Natural killer cell treated with Interleukin-12 subunit alpha and Interleukin-12 subunit beta and Interleukin-15 and Interleukin-18, amount 100 ng/mL, for 72 hours (primary cell): ENCODE measurements at regions not wholly inside any gene's neighbourhood (a gene's known extent, or its start where the extent isn't known, plus 50 kb on each side); places are given as distances from the start of the nearest gene placed in this dataset.

ENCODE experiments used
- ATAC-seq, 2 donors: fragments of 150-1000 bp; cut with Tn5 transposase in 1 of 2; sonication (Bioruptor Pico), chemical (Tn5 transposase) in 1 of 2; 2 replicates each; pipeline ENCODE4 v1.10.0; 2021
- DNase-seq: peaks from one replicate; pipeline ENCODE4 v3.0.0; 2022; ENCODE audit warnings: low spot score
- H3K27ac Mint-ChIP-seq, 2 donors: 1 replicate in 1 of 2; 2 replicates in 1 of 2; pipeline ENCODE4 v1.8.0; 2022; ENCODE audit warnings: mixed read lengths in 2 of 2, mild to moderate bottlenecking in 1 of 2, moderate library complexity in 1 of 2
- H3K27me3 Mint-ChIP-seq, 2 donors: 1 replicate in 1 of 2; 2 replicates in 1 of 2; pipeline ENCODE4 v1.8.0; 2022; ENCODE audit warnings: mixed read lengths in 2 of 2
- H3K36me3 Mint-ChIP-seq: one replicate; pipeline ENCODE4 v1.8.0; 2022; ENCODE audit warnings: mixed read lengths
- H3K4me1 Mint-ChIP-seq, 2 donors: 1 replicate in 1 of 2; 2 replicates in 1 of 2; pipeline ENCODE4 v1.8.0; 2022; ENCODE audit warnings: low read depth in 2 of 2, mixed read lengths in 2 of 2, mild to moderate bottlenecking in 1 of 2
- H3K4me3 Mint-ChIP-seq: one replicate; pipeline ENCODE4 v1.8.0; 2022; ENCODE audit warnings: mixed read lengths
- H3K9me3 Mint-ChIP-seq: 2 replicates; pipeline ENCODE4 v1.8.0; 2022; ENCODE audit warnings: mixed read lengths

DNA sequence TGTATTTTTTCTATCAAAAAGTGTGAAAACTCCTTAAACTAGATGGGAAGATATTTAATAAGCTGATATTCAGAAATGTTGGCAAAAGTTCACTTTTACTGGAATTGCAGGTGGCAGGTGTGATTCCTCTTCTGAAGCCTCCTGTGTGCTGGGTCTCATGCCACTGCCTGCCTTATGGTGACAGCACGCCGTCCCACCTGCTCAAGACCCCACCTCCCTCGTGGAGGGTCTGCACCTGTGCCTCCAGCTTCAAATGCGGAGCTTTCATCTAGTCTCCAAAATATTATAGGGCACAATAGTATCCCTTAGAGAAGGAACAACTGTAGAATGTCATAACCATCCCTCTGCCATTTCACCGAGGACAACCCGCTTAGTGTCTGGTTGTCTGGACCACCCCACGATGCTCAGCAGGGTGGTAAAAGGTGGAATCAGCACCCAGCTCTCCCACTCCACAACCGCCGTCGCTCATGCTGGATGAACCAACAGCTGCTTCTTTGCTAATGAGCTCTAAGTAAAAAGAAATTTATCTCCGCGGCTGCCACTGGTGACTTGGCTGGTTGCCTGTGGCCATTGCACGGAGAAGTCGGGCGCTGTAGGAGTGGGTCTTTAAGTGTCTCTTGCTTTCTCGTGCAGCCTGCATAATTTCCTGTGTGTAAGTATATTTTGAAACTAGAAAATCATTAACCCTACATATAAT is 119.3 kb upstream of the TCERG1L start:
- H3K9me3 Mint-ChIP-seq: no peaks in the 10 kb centered on the region
- ATAC-seq: no peak
- H3K27ac Mint-ChIP-seq: no peak overlapping the region
- no peak overlapping the region for H3K4me3 Mint-ChIP-seq
- no peaks in the 10 kb centered on the region for H3K36me3 Mint-ChIP-seq
- peaks cover 11 to 13% of the 10 kb centered on the region in 2 donors for H3K27me3 Mint-ChIP-seq
- DNase-seq: no peak
- H3K4me1 Mint-ChIP-seq: no peaks in the 10 kb centered on the region

DNA sequence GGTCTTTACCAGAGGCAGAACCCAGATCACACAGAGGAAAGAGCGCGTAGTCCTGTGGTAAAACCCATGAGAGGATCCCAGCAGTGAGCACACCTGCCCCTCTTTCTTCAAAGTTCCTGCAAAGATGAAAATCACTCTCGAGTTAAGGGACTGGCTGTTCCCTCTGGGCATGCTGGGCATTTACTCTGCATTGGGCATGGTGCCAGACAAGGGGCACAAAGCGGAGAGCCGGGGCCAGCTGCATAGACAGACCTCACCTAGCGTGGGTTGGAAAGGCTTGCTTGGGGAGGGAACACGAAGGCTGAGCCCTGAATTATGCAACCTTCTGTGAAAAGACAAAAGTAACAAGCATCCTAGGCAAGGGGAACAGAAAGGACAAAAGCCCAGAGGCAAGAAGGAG is 120.0 kb upstream of the TCERG1L start:
- H3K4me3 Mint-ChIP-seq: no peak overlapping the region
- DNase-seq (no peak), ATAC-seq (no peak)
- no peaks in the 10 kb centered on the region for H3K9me3 Mint-ChIP-seq
- no peak overlapping the region for H3K27ac Mint-ChIP-seq
- H3K27me3 Mint-ChIP-seq: peaks cover 10 to 13% of the 10 kb centered on the region in 2 donors
- H3K4me1 Mint-ChIP-seq: no peaks in the 10 kb centered on the region
- no peaks in the 10 kb centered on the region for H3K36me3 Mint-ChIP-seq

DNA sequence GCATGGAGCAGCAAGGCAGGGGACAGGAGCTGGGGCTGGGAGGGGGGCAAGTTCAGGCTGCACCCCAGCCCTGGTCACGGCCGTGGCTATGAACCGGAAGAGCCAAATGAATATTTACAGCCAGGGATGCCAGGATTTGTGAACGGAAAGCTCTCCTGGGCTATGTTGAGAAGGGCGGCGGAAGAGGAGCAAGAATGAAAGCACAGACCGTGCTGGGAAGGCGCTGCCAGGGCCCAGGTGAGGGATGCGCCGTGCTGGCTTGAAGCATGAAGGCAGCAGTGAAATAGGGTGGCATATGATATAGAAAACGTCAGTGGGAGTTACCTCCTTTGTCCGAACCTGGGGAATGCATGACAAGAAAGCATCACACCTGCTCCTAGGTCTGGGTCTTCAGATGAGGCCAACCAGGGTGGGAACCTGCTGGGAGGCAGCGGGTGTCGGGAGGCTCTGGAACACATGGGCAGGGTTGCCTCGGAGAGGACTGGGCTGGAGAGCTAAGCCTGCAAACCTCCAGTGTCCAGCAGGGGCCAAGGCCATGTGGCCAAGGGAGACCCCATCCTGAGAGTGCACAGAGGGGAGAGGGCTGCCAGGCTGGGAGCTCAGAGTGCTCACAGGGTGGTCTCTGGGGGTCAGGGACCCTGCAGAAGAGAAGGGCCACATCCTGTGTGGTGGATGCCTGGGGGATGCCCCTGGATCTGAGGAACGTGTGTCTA is 120.6 kb upstream of the TCERG1L start:
- Mint-ChIP-seq H3K9me3 (no peaks in the 10 kb centered on the region), H3K27me3 (peaks cover 10 to 13% of the 10 kb centered on the region in 2 donors), H3K36me3 (no peaks in the 10 kb centered on the region), H3K27ac (no peak overlapping the region), H3K4me3 (no peak overlapping the region), H3K4me1 (no peaks in the 10 kb centered on the region)
- ATAC-seq (peak in 1 of 2 donors; percentile 25), DNase-seq (no peak)

DNA sequence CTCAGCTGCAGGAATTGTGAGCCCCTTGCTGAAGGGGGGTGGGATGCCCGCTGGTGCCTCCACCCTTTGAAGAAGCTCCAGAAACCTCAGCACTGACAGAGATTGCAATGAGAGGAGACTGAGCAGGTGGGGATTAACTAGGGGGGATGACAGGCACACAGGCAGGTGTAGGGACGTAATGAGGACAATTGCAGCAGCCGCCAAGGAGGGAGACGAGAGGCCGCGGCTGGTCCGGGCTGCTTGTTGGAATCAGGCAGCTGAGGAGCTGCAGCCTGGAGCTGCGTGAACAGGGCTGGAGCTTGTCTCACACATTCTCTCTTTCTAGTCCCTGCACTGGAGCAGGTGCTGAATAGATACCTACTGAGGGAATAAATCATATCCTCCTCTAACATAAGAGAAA is 122.0 kb upstream of the TCERG1L start:
- ATAC-seq (no peak), DNase-seq (no peak)
- Mint-ChIP-seq H3K9me3 (no peaks in the 10 kb centered on the region), H3K27me3 (peaks cover 11 to 13% of the 10 kb centered on the region in 2 donors), H3K27ac (no peak overlapping the region), H3K36me3 (no peaks in the 10 kb centered on the region), H3K4me1 (no peaks in the 10 kb centered on the region), H3K4me3 (no peak overlapping the region)

DNA sequence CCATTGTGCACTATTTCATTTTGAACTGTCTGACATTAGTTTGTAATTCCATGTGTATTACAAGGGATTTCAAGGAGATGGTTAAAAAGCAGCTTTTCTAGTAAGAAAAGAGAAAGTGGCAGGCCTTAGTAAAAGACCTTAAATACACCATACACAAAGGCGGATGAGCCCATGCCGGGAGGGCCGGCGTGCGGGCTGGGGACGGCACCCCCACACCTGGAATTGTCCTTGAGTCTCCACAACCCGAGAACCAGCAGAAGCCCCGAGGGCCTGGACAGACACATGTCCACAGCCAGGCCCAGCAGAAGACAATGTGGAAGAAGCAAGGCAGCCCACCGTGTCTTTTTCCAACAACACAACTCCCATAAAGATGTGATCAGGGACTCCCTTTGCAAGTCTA is 123.7 kb upstream of the TCERG1L start:
- ATAC-seq (no peak), DNase-seq (no peak)
- Mint-ChIP-seq H3K27ac (no peak overlapping the region), H3K4me1 (no peaks in the 10 kb centered on the region), H3K4me3 (no peak overlapping the region), H3K9me3 (no peaks in the 10 kb centered on the region), H3K27me3 (peaks cover 5 to 15% of the 10 kb centered on the region in 2 donors), H3K36me3 (no peaks in the 10 kb centered on the region)

DNA sequence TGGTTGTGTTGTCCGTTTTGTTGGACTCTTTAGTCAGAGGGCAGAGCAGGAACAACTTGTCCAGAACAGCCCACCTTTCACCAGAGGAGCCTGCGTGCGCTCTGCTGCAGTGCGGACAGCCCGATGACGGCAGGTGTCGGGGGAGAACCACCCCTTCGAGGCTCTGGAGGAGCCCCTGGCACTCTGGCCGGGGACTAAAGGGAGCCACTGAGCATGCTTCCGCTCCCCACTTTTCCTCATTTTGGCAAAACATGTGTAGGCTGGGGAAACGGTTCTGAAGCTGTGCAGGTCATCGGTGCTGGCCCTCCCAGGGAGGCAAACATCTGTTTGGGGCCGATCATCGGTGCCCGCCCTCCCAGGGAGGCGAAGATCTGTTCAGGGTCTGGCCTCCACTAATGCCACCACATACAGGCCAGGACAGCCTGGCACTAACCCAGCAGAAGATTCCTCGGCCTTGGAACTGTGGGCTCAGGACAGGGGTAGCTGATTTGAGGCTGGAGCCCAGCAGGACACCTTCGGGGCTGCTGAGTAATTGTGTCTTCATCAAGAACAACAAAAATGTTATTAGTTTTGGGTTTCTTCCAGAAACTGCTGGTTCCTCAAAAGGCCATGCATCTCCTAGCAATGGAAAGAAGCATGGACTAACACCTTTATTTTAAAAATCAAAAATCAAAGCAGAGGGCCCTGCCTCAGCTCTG is 124.4 kb upstream of the TCERG1L start:
- Mint-ChIP-seq H3K36me3 (no peaks in the 10 kb centered on the region), H3K27me3 (peaks cover 0 to 14% of the 10 kb centered on the region in 2 donors), H3K4me1 (no peaks in the 10 kb centered on the region), H3K27ac (no peak overlapping the region), H3K4me3 (no peak overlapping the region), H3K9me3 (no peaks in the 10 kb centered on the region)
- no peak for DNase-seq
- ATAC-seq: no peak

DNA sequence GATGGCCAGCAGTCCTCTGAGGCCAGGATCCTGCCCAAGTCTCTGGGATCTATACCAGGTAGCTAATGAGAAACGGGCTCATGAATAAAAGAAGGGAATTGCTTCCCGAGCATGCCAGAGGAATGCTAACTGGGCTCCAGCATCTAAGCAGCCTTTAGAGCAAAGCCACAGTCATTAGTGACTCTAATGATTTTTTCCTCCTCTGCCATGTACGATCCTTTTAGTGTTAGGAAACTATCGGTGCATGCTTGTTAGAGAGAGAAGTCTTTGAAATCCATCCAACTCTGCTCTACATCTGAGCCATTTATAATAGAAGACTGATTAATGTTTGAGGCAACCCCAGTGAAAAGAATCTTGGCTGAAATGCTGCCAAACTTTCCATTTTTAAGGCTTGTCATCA is 124.9 kb upstream of the TCERG1L start:
- Mint-ChIP-seq H3K9me3 (no peaks in the 10 kb centered on the region), H3K4me1 (no peaks in the 10 kb centered on the region), H3K27me3 (peaks cover 0 to 17% of the 10 kb centered on the region in 2 donors), H3K27ac (no peak overlapping the region), H3K36me3 (no peaks in the 10 kb centered on the region), H3K4me3 (no peak overlapping the region)
- no peak for DNase-seq
- ATAC-seq: no peak

DNA sequence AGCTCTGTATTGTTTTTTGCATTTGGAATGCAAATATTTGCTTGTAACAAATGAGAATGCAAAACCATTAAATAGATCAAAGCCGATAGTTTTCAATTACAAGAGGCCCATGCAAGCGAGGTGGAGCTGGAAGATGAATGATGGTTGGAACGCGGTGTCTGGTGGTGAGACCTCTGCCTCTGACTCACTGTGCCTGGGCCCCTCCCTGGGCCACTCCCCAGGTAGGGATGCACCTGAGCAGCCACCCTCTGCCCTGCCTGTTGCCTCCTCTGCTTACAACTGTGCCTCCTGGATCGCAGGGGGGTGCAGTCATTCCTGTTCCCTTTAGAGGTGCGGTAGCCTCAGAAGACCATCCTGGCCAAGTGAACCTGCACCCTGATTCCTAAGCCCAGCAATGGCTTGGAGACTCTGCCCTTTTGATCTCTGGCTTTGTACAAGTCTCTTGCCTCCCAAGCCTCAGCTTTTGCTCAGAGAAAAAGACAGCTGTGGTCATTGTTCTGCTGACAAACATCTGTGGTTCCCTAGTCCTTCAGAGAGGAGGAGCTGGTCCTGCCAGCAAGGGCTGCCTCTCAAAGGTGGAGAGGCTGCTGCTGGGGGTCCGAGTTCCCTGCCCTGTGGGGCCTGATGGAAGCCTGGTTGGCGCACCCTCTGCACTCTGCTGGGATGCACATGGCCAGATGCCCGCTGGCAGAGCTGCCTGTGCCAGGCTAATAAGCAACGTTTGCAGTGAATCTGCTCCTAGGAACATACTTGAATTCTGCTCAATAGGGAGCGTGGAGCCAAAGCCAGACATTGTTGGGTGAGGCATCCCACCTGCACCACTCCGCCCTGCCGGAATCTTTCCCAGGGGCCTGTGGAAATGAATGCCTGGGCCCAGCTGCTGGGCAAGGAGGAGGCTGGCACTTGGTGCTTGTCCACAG is 126.3 kb upstream of the TCERG1L start:
- no peaks in the 10 kb centered on the region for H3K4me1 Mint-ChIP-seq

DNA sequence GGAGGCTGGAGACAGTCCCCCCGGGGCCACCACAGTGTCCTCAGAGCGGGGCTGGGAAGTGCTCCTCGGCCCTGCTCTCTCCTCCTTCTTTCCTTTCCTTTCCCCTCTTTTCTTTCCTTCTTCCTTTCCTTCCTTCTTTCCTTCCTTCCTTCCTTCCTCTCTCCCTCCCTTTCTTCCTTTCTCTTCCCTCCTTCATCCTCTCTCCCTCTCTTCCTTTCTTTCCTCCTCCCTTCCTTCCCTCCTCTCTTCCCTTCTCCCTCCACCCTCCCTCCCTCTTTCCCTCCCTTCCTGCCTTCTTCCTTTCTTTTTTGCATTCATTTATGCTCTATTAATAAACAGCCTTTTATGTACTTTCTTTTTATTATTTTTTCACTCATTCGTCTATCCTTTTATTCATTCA is 127.1 kb upstream of the TCERG1L start:
- no peak for ATAC-seq

More for the DNA sequence above, 126.3 kb upstream of the TCERG1L start:
- DNase-seq (no peak), ATAC-seq (no peak)
- Mint-ChIP-seq H3K27me3 (peaks cover 0 to 15% of the 10 kb centered on the region in 2 donors), H3K27ac (no peak overlapping the region), H3K4me3 (no peak overlapping the region), H3K36me3 (no peaks in the 10 kb centered on the region), H3K9me3 (no peaks in the 10 kb centered on the region)

DNA sequence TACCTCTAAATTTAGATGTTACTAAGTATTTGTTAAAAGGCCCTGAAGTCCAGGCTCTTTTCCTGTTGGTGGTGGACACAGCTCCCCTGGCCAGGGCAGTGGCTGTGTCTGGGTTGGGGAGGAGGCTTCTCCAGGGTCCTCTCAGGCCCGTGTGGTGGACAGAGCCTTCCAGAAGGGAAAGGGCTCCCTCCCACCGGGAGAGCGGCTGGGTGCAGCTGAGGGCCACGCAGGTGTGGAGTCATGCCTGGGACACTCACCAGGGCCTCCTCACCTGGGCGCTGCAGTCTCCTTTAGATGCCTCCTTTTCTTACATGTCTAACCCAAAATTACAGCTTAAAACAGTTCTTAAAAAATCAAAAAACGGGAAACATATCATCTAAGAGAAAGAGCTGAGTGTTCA is 128.2 kb upstream of the TCERG1L start:
- Mint-ChIP-seq H3K27me3 (peaks cover 0 to 19% of the 10 kb centered on the region in 2 donors), H3K36me3 (no peaks in the 10 kb centered on the region), H3K27ac (no peak overlapping the region), H3K4me1 (no peaks in the 10 kb centered on the region), H3K9me3 (no peaks in the 10 kb centered on the region), H3K4me3 (no peak overlapping the region)
- ATAC-seq (no peak), DNase-seq (no peak)

More for the DNA sequence above, 127.1 kb upstream of the TCERG1L start:
- Mint-ChIP-seq H3K27me3 (peaks cover 0 to 15% of the 10 kb centered on the region in 2 donors), H3K4me3 (no peak overlapping the region), H3K4me1 (no peaks in the 10 kb centered on the region), H3K36me3 (no peaks in the 10 kb centered on the region), H3K9me3 (no peaks in the 10 kb centered on the region), H3K27ac (no peak overlapping the region)
- DNase-seq: no peak

DNA sequence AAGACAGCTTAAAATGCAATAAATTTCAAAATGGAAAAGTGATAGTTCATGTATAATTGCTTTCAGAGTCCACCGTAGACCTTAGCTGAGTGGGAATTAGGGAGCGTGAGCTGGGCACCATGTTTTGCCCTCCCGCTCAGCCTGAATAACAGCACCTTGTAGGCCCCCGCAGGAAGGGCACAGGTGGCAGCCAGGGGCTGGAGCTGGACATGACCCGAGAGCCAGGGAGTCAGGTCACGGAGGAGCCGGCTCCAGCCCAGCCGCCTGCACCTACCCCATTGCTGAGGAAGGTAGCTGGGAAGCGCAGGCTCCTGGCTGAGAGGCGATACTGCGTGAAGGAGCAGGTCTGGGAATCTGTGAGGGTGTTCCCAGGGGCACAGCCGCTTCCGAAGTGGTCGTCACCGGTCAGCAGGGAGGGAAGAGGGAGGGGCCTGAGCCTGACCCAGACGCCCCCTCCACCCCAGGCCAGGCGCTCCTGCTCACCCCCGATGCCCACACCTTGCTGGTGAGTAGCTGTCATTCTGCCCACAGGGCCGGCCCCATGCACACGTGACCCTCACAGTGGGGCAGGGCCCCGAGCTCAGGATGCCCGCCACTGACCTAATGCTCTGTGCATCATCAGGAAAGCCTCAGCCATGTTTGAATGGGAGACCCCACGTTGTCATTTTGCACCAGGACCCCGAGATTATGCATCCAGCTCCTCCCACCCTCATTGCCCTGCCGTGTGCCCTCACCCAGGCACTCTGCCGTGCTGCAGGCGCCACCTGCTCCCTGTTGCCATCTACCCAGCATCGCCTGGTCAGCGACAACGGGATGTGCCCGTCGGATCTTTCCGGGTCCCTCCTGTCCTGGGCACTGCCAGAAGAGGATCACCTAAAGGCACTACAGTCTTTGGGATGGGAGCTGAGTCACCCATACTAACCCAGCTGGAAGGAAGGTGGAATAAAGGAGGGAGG is 129.2 kb upstream of the TCERG1L start:
- Mint-ChIP-seq H3K36me3 (no peaks in the 10 kb centered on the region), H3K27ac (no peak overlapping the region), H3K27me3 (peaks cover 0 to 19% of the 10 kb centered on the region in 2 donors), H3K4me3 (no peak overlapping the region), H3K9me3 (no peaks in the 10 kb centered on the region), H3K4me1 (no peaks in the 10 kb centered on the region)
- DNase-seq (no peak), ATAC-seq (no peak)

DNA sequence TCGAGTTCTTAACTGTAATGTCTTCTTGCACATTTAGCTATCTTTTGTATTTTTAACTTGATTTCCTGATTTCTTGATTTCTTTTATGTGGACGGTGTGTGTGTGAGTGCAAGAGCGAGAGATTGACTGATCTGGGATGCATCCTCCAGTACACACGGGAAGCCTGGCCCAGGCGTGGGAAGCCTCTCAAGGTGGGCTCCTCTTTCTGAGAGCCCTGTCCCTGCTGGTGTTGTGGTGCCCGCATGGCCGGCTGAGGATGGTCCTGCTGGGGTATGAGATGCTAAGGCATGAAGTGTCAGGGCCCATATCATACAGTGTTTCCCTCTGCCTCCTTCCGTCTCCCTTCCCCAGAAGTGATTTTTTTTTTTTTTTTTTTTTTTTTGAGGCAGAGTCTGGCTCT is 130.8 kb upstream of the TCERG1L start:
- Mint-ChIP-seq H3K4me1 (no peaks in the 10 kb centered on the region), H3K27me3 (peaks cover 0 to 21% of the 10 kb centered on the region in 2 donors), H3K9me3 (no peaks in the 10 kb centered on the region), H3K36me3 (no peaks in the 10 kb centered on the region), H3K27ac (no peak overlapping the region), H3K4me3 (no peak overlapping the region)
- DNase-seq (no peak), ATAC-seq (no peak)
